ENCODE measurements at regions not wholly inside any gene's neighbourhood (a gene's known extent, or its start where the extent isn't known, plus 50 kb on each side); places are given as distances from the start of the nearest gene placed in this dataset.

- DNase-seq (ENCODE audit: low spot score) (peak; percentile 68), ATAC-seq (peak; percentile 71 to 75)
- Mint-ChIP-seq H3K27me3 (peaks cover 2 to 12% of the 10 kb centered on the region in 2 donors), H3K4me3 (no peak overlapping the region), H3K27ac (no peak overlapping the region), H3K4me1 (ENCODE audit: low read depth in 2 of 2) (no peaks in the 10 kb centered on the region), H3K9me3 (no peaks in the 10 kb centered on the region), H3K36me3 (no peaks in the 10 kb centered on the region)
These were observed 74.2 kb upstream of the POU1F1 start for GRCh38 chr3:87350367-87351199.

GRCh38 chr3:87349833-87350232 lies 73.4 kb upstream of the POU1F1 start:
- Mint-ChIP-seq H3K36me3 (no peaks in the 10 kb centered on the region), H3K27ac (no peak overlapping the region), H3K9me3 (no peaks in the 10 kb centered on the region), H3K27me3 (peaks cover 6 to 15% of the 10 kb centered on the region in 2 donors), H3K4me1 (ENCODE audit: low read depth in 2 of 2) (no peaks in the 10 kb centered on the region), H3K4me3 (no peak overlapping the region)
- ATAC-seq (no peak), DNase-seq (ENCODE audit: low spot score) (no peak)

DNA sequence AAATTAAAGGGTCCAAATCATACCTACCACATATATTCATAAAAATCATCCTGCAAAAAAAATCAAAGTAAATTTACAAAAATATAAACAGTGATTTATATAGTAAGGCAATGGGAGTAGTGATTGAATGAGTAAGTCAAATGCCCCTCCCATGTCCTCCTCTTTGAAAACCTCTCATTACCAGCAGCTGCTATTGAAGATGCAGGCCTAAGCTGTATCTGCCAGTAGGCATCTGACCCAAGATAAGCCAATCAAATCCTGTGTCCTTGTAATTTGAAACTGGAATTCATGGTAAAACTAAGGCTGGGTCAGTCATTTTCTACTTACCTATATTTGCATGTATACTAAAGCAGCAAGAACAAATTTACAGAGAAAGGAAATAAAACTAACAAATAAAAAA lies 60.4 kb upstream of the POU1F1 start:
- H3K9me3 Mint-ChIP-seq: no peaks in the 10 kb centered on the region
- no peak overlapping the region for H3K27ac Mint-ChIP-seq
- no peaks in the 10 kb centered on the region for H3K36me3 Mint-ChIP-seq
- H3K27me3 Mint-ChIP-seq: peaks cover 0 to 7% of the 10 kb centered on the region in 2 donors
- DNase-seq (ENCODE audit: low spot score) (no peak), ATAC-seq (no peak)
- H3K4me1 Mint-ChIP-seq (ENCODE audit: low read depth in 2 of 2): peaks cover 0 to 6% of the 10 kb centered on the region in 2 donors
- no peak overlapping the region for H3K4me3 Mint-ChIP-seq

DNA sequence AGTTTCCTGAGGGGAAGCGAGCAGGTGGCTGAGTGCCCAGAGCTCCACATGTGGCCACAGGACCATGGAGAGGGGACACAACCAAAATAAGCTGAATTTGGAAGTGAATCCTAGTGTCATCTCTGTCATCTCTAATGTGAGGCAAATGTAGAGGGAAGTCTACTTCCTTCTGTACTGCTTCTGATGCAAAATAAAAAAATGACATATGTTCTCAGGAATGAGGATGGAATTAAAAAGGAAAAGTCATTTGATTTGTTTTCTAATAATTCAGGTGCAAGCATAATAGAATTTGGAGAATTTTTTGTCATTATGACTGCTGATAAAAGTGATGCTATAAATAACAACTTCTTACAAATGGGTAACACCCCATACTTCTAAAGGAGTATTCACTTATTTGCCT lies 59.5 kb upstream of the POU1F1 start:
- H3K9me3 Mint-ChIP-seq: no peaks in the 10 kb centered on the region
- DNase-seq (ENCODE audit: low spot score): no peak
- H3K4me1 Mint-ChIP-seq (ENCODE audit: low read depth in 2 of 2): peaks cover 0 to 6% of the 10 kb centered on the region in 2 donors
- no peak for ATAC-seq
- no peak overlapping the region for H3K4me3 Mint-ChIP-seq
- H3K27ac Mint-ChIP-seq: no peak overlapping the region
- no peaks in the 10 kb centered on the region for H3K36me3 Mint-ChIP-seq
- peaks cover 0 to 7% of the 10 kb centered on the region in 2 donors for H3K27me3 Mint-ChIP-seq

DNA sequence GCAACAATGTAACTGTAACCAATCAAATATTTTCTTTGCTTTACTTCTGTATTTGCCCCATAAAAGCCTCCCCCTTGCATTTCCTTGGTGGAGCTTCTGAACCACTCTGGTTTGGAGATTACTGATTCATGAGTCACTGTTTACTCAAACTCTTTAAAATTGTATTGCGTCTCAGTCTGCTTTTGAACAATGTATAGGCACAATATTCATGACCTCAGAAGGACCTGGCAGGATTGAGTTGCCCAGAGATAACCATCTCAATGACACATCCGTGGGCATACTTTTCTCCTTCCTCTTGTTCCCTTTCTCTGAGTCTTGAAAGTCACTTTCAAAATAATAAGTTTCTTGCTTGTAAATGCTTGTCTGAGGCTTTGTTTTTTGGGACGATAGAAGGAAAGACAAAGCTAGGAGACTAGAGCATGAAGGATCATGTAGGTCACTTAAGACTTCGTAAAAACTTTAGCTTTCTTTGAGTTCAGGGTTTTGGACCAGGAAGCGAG lies 57.1 kb upstream of the POU1F1 start:
- Mint-ChIP-seq H3K4me1 (ENCODE audit: low read depth in 2 of 2) (peaks cover 0 to 6% of the 10 kb centered on the region in 2 donors), H3K27ac (peak overlapping the region in 1 of 2 donors; percentile 65), H3K9me3 (no peaks in the 10 kb centered on the region), H3K36me3 (no peaks in the 10 kb centered on the region), H3K27me3 (peaks cover 0 to 9% of the 10 kb centered on the region in 2 donors), H3K4me3 (peak overlapping the region; percentile 51)
- DNase-seq (ENCODE audit: low spot score) (no peak), ATAC-seq (peak; percentile 50 to 95)

- Mint-ChIP-seq H3K27me3 (peaks cover 0 to 9% of the 10 kb centered on the region in 2 donors), H3K9me3 (no peaks in the 10 kb centered on the region), H3K36me3 (no peaks in the 10 kb centered on the region), H3K4me1 (ENCODE audit: low read depth in 2 of 2) (peaks cover 0 to 6% of the 10 kb centered on the region in 2 donors), H3K27ac (peak overlapping the region in 1 of 2 donors; percentile 65), H3K4me3 (no peak overlapping the region)
- ATAC-seq: no peak
- no peak for DNase-seq (ENCODE audit: low spot score)
These were observed 56.4 kb upstream of the POU1F1 start for GRCh38 chr3:87332789-87333188.

DNA sequence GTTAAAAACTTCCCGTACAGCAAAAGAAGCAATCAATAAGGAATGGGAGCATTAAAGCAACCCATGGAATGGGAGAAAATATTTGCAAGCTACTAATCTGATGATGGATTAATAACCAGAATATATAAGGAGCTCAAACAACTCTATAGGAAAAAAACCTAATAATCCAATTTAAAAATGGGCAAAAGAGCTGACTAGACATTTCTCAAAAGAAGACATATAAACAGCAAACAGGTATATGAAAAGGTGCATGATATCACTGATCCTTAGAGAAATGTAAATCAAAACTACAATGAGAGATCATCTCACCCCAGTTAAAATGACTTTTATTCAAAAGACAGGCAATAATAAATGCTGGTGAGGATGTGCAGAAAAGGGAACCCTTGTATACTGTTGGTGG lies 52.7 kb upstream of the POU1F1 start:
- Mint-ChIP-seq H3K4me1 (ENCODE audit: low read depth in 2 of 2) (peaks cover 0 to 6% of the 10 kb centered on the region in 2 donors), H3K36me3 (no peaks in the 10 kb centered on the region), H3K27me3 (peaks cover 8 to 10% of the 10 kb centered on the region in 2 donors), H3K27ac (no peak overlapping the region), H3K9me3 (peaks cover 3% of the 10 kb centered on the region), H3K4me3 (no peak overlapping the region)
- ATAC-seq (no peak), DNase-seq (ENCODE audit: low spot score) (no peak)
